GM23338 (cell line): ENCODE measurements at regions not wholly inside any gene's neighbourhood (a gene's known extent, or its start where the extent isn't known, plus 50 kb on each side); places are given as distances from the start of the nearest gene placed in this dataset.

ENCODE experiments used
- ATAC-seq: fragments of 200-7000 bp; cut with Tn5 transposase; 3 replicates; pipeline ENCODE4 v1.9.1; 2020
- DNase-seq: peaks from one replicate; pipeline ENCODE4 v3.0.0-alpha.2; 2015; ENCODE audit warnings: low spot score
- H2AFZ ChIP-seq: fragments of 200-600 bp; sonication (generic); 2 replicates; pipeline ENCODE4 v1.8.0; 2016; ENCODE audit warnings: antibody characterized with exemption, mild to moderate bottlenecking, moderate library complexity
- H3F3A ChIP-seq: fragments of 200-600 bp; sonication (generic); replicated peaks from 2 replicates; pipeline ENCODE4 v1.8.0; 2017; ENCODE audit warnings: antibody characterized with exemption, mixed run types, low read depth
- H3K27ac ChIP-seq: fragments of 200-600 bp; sonication (generic); 2 replicates; pipeline ENCODE4 v1.6.1; 2016; ENCODE audit warnings: low read depth
- H3K27me3 ChIP-seq: fragments of 200-600 bp; sonication (generic); 2 replicates; pipeline ENCODE4 v1.8.0; 2016; ENCODE audit warnings: mild to moderate bottlenecking, mixed run types, moderate library complexity; ENCODE audit not compliant: insufficient read depth
- H3K36me3 ChIP-seq: fragments of 200-600 bp; sonication (generic); 2 replicates; pipeline ENCODE4 v1.8.0; 2016; ENCODE audit warnings: mild to moderate bottlenecking; ENCODE audit not compliant: insufficient read depth
- H3K4me1 ChIP-seq: fragments of 200-600 bp; sonication (generic); 2 replicates; pipeline ENCODE4 v1.8.0; 2016; ENCODE audit warnings: mild to moderate bottlenecking, moderate library complexity; ENCODE audit not compliant: insufficient read depth
- H3K4me2 ChIP-seq: fragments of 200-600 bp; sonication (generic); 2 replicates; pipeline ENCODE4 v1.7.1; 2017; ENCODE audit warnings: mixed run types
- H3K4me3 ChIP-seq: fragments of 200-600 bp; sonication (generic); 2 replicates; pipeline ENCODE4 v1.6.1; 2016; ENCODE audit warnings: mixed run types
- H3K79me2 ChIP-seq: fragments of 200-600 bp; sonication (generic); replicated peaks from 2 replicates; pipeline ENCODE4 v1.8.0; 2017; ENCODE audit warnings: mild to moderate bottlenecking; ENCODE audit not compliant: insufficient read depth
- H3K9me2 ChIP-seq: fragments of 200-600 bp; sonication (generic); 2 replicates; pipeline ENCODE4 v1.8.0; 2017; ENCODE audit not compliant: insufficient read depth
- H4K20me1 ChIP-seq: fragments of 200-600 bp; sonication (generic); replicated peaks from 2 replicates; pipeline ENCODE4 v1.8.0; 2017; ENCODE audit warnings: mild to moderate bottlenecking; ENCODE audit not compliant: insufficient read depth
- H3K27ac Mint-ChIP-seq: 2 replicates; pipeline ENCODE4 v1.8.0; 2020; ENCODE audit warnings: inconsistent platforms, mild to moderate bottlenecking, moderate library complexity, mixed read lengths
- H3K27me3 Mint-ChIP-seq: 3 replicates; pipeline ENCODE4 v1.8.0; 2022; ENCODE audit warnings: low read depth, mild to moderate bottlenecking, moderate library complexity, mixed read lengths, inconsistent platforms; ENCODE audit not compliant: insufficient read depth, poor library complexity
- H3K36me3 Mint-ChIP-seq: 3 replicates; pipeline ENCODE4 v1.8.0; 2021; ENCODE audit warnings: low read depth, mild to moderate bottlenecking, inconsistent platforms, moderate library complexity, mixed read lengths
- H3K4me1 Mint-ChIP-seq: 3 replicates; pipeline ENCODE4 v1.8.0; 2020; ENCODE audit warnings: mild to moderate bottlenecking, inconsistent platforms, mixed read lengths
- H3K4me3 Mint-ChIP-seq: 3 replicates; pipeline ENCODE4 v1.8.0; 2021; ENCODE audit warnings: moderate library complexity, mild to moderate bottlenecking, inconsistent platforms, mixed read lengths
- H3K9me3 Mint-ChIP-seq: 3 replicates; pipeline ENCODE4 v1.8.0; 2020; ENCODE audit warnings: moderate library complexity, mild to moderate bottlenecking, inconsistent platforms, mixed read lengths
- CREB1 ChIP-seq: fragments of 250-450 bp; sonication (Bioruptor Pico); IDR thresholded peaks from 2 replicates; pipeline ENCODE4 v1.5.0; 2020; ENCODE audit warnings: low read depth, mild to moderate bottlenecking, moderate library complexity
- EZH2 ChIP-seq: fragments of 200-600 bp; sonication (generic); IDR thresholded peaks from one replicate; pipeline ENCODE4 v1.8.0; 2017; ENCODE audit warnings: antibody characterized with exemption, mild to moderate bottlenecking, low read depth; ENCODE audit not compliant: unreplicated experiment
- EZH2phosphoT487 ChIP-seq: fragments of 200-600 bp; sonication (generic); IDR thresholded peaks from one replicate; pipeline ENCODE4 v1.8.1; 2018; ENCODE audit warnings: antibody characterized with exemption; ENCODE audit not compliant: unreplicated experiment
- JUNB ChIP-seq: IDR thresholded peaks from one replicate; pipeline ENCODE4 v1.6.1; 2016; ENCODE audit warnings: antibody characterized with exemption; ENCODE audit not compliant: unreplicated experiment
- POLR2AphosphoS5 ChIP-seq: IDR thresholded peaks from 2 replicates; pipeline ENCODE4 v1.6.1; 2016; ENCODE audit warnings: antibody characterized with exemption, low read depth
- STAT1 ChIP-seq: IDR thresholded peaks from one replicate; pipeline ENCODE4 v1.6.1; 2016; ENCODE audit warnings: antibody characterized with exemption; ENCODE audit not compliant: unreplicated experiment
- ZNF331 ChIP-seq: fragments of 250-450 bp; sonication (Bioruptor Pico); IDR thresholded peaks from 2 replicates; pipeline ENCODE4 v1.5.0; 2020; ENCODE audit warnings: low read depth, mild to moderate bottlenecking, moderate library complexity
- TF ChIP-seq, protein P1 (sequence below): fragments of 250-450 bp; sonication (Bioruptor Pico); IDR thresholded peaks from 2 replicates; pipeline ENCODE4 v1.5.0; 2020; ENCODE audit warnings: mild to moderate bottlenecking, moderate library complexity

GRCh38 chr3:162658003-162658402 lies 1161.4 kb downstream of the OTOL1 start:
- Mint-ChIP-seq H3K36me3 (peaks cover 17% of the 10 kb centered on the region), H3K4me3 (no peak overlapping the region), H3K27me3 (no peaks in the 10 kb centered on the region), H3K9me3 (peaks cover 17% of the 10 kb centered on the region), H3K27ac (no peak overlapping the region), H3K4me1 (no peaks in the 10 kb centered on the region)
- H3K79me2 ChIP-seq = no peaks in the 10 kb centered on the region
- 0 out of 2 replicates have a peak, but pooled peaks cover 4% of the 10 kb centered on the region for H3K9me2 ChIP-seq
- TF ChIP-seq ZNF331 (no peak), EZH2phosphoT487 (no peak), EZH2 (no peak), STAT1 (no peak), JUNB (no peak), CREB1 (no peak), POLR2AphosphoS5 (no peak)
- TF ChIP-seq, protein P1, sequence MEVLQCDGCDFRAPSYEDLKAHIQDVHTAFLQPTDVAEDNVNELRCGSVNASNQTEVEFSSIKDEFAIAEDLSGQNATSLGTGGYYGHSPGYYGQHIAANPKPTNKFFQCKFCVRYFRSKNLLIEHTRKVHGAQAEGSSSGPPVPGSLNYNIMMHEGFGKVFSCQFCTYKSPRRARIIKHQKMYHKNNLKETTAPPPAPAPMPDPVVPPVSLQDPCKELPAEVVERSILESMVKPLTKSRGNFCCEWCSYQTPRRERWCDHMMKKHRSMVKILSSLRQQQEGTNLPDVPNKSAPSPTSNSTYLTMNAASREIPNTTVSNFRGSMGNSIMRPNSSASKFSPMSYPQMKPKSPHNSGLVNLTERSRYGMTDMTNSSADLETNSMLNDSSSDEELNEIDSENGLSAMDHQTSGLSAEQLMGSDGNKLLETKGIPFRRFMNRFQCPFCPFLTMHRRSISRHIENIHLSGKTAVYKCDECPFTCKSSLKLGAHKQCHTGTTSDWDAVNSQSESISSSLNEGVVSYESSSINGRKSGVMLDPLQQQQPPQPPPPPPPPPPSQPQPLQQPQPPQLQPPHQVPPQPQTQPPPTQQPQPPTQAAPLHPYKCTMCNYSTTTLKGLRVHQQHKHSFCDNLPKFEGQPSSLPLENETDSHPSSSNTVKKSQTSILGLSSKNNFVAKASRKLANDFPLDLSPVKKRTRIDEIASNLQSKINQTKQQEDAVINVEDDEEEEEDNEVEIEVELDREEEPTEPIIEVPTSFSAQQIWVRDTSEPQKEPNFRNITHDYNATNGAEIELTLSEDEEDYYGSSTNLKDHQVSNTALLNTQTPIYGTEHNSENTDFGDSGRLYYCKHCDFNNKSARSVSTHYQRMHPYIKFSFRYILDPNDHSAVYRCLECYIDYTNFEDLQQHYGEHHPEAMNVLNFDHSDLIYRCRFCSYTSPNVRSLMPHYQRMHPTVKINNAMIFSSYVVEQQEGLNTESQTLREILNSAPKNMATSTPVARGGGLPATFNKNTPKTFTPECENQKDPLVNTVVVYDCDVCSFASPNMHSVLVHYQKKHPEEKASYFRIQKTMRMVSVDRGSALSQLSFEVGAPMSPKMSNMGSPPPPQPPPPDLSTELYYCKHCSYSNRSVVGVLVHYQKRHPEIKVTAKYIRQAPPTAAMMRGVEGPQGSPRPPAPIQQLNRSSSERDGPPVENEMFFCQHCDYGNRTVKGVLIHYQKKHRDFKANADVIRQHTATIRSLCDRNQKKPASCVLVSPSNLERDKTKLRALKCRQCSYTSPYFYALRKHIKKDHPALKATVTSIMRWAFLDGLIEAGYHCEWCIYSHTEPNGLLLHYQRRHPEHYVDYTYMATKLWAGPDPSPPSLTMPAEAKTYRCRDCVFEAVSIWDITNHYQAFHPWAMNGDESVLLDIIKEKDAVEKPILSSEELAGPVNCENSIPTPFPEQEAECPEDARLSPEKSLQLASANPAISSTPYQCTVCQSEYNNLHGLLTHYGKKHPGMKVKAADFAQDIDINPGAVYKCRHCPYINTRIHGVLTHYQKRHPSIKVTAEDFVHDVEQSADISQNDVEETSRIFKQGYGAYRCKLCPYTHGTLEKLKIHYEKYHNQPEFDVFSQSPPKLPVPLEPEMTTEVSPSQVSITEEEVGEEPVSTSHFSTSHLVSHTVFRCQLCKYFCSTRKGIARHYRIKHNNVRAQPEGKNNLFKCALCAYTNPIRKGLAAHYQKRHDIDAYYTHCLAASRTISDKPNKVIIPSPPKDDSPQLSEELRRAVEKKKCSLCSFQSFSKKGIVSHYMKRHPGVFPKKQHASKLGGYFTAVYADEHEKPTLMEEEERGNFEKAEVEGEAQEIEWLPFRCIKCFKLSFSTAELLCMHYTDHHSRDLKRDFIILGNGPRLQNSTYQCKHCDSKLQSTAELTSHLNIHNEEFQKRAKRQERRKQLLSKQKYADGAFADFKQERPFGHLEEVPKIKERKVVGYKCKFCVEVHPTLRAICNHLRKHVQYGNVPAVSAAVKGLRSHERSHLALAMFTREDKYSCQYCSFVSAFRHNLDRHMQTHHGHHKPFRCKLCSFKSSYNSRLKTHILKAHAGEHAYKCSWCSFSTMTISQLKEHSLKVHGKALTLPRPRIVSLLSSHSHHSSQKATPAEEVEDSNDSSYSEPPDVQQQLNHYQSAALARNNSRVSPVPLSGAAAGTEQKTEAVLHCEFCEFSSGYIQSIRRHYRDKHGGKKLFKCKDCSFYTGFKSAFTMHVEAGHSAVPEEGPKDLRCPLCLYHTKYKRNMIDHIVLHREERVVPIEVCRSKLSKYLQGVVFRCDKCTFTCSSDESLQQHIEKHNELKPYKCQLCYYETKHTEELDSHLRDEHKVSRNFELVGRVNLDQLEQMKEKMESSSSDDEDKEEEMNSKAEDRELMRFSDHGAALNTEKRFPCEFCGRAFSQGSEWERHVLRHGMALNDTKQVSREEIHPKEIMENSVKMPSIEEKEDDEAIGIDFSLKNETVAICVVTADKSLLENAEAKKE (CRISPR knock-in tag) = no peak
- no peaks in the 10 kb centered on the region for H3K27me3 ChIP-seq
- H3F3A ChIP-seq = no peaks in the 10 kb centered on the region
- H3K27ac ChIP-seq = no peak overlapping the region
- no peaks in the 10 kb centered on the region for H3K36me3 ChIP-seq
- H3K4me1 ChIP-seq = no peaks in the 10 kb centered on the region
- no peak overlapping the region for H2AFZ ChIP-seq
- ATAC-seq (no peak), DNase-seq (no peak)
- no peak overlapping the region for H3K4me2 ChIP-seq
- no peak overlapping the region for H3K4me3 ChIP-seq
- H4K20me1 ChIP-seq = no peaks in the 10 kb centered on the region
